Stomach (tissue), 4 donors: ENCODE measurements at regions not wholly inside any gene's neighbourhood (a gene's known extent, or its start where the extent isn't known, plus 50 kb on each side); places are given as distances from the start of the nearest gene placed in this dataset.

Experiments
- CTCF ChIP-seq, 7 experiments: fragments of 450-650 bp in 4 of 7; fragments of 200-600 bp in 3 of 7; sonication (generic) in 3 of 7; IDR thresholded peaks; one replicate each; pipeline ENCODE4 v1.5.1; 2016 to 2019; ENCODE audit warnings: antibody characterized with exemption in 7 of 7, control low read depth in 2 of 7, mild to moderate bottlenecking in 1 of 7
- EP300 ChIP-seq: sonication (generic); formaldehyde crosslinking; IDR thresholded peaks from one replicate; pipeline ENCODE4 v1.6.1; 2017; ENCODE audit warnings: antibody characterized with exemption

- TF ChIP-seq EP300, result no peak
- no peak for TF ChIP-seq CTCF (IDR thresholded peaks at IDR 0.05)
Measured at GRCh38 chr1:38166461-38166860, 119.9 kb upstream of the POU3F1 start.
